DLD1 (cell line): ENCODE measurements at regions not wholly inside any gene's neighbourhood (a gene's known extent, or its start where the extent isn't known, plus 50 kb on each side); places are given as distances from the start of the nearest gene placed in this dataset.

ENCODE experiments used
- in situ Hi-C: cut with HindIII; loops from 2 replicates; pipeline ENCODE4 v1.10.0; 2017; ENCODE audit warnings: low sequenced_read_pairs

GRCh38 chr2:21486445-21486844, 362.7 kb downstream of the TDRD15 start:
- in situ Hi-C loops, result no loop called here

- in situ Hi-C loops, result no loop called here
Measured at GRCh38 chr2:21489080-21489479, 365.3 kb downstream of the TDRD15 start.

- in situ Hi-C loops, result no loop called here
Measured at GRCh38 chr2:21498016-21498415, 374.2 kb downstream of the TDRD15 start.

- in situ Hi-C loops, result no loop called here
Measured at GRCh38 chr2:21500401-21500945, 376.7 kb downstream of the TDRD15 start.

GRCh38 chr2:21501376-21502027, 377.7 kb downstream of the TDRD15 start:
- in situ Hi-C loops, result no loop called here

GRCh38 chr2:21515903-21516302, 392.1 kb downstream of the TDRD15 start:
- in situ Hi-C loops, result no loop called here

- in situ Hi-C loops, result no loop called here
Measured at GRCh38 chr2:21519412-21519811, 395.6 kb downstream of the TDRD15 start.

GRCh38 chr2:21519821-21520220, 396.1 kb downstream of the TDRD15 start:
- in situ Hi-C loops, result no loop called here

GRCh38 chr2:21535826-21536225, 412.1 kb downstream of the TDRD15 start:
- in situ Hi-C loops, result no loop called here

GRCh38 chr2:21539685-21540084, 415.9 kb downstream of the TDRD15 start:
- in situ Hi-C loops, result no loop called here

- in situ Hi-C loops, result no loop called here
Measured at GRCh38 chr2:21543630-21544029, 419.9 kb downstream of the TDRD15 start.

GRCh38 chr2:21544392-21544791, 420.6 kb downstream of the TDRD15 start:
- in situ Hi-C loops, result no loop called here

GRCh38 chr2:21552981-21553380, 429.2 kb downstream of the TDRD15 start:
- in situ Hi-C loops, result no loop called here

GRCh38 chr2:21559351-21559750, 435.6 kb downstream of the TDRD15 start:
- in situ Hi-C loops, result no loop called here

- in situ Hi-C loops, result no loop called here
Measured at GRCh38 chr2:21561965-21562364, 438.2 kb downstream of the TDRD15 start.

- in situ Hi-C loops, result no loop called here
Measured at GRCh38 chr2:21567395-21567794, 443.6 kb downstream of the TDRD15 start.

GRCh38 chr2:21571686-21572085, 447.9 kb downstream of the TDRD15 start:
- in situ Hi-C loops, result no loop called here

- in situ Hi-C loops, result no loop called here
Measured at GRCh38 chr2:21580391-21580790, 456.6 kb downstream of the TDRD15 start.

- in situ Hi-C loops, result no loop called here
Measured at GRCh38 chr2:21585881-21586280, 462.1 kb downstream of the TDRD15 start.

- in situ Hi-C loops, result no loop called here
Measured at GRCh38 chr2:21590026-21590690, 466.4 kb downstream of the TDRD15 start.

- in situ Hi-C loops, result no loop called here
Measured at GRCh38 chr2:21591926-21592325, 468.2 kb downstream of the TDRD15 start.

GRCh38 chr2:21599417-21599816, 475.6 kb downstream of the TDRD15 start:
- in situ Hi-C loops, result no loop called here
